AG09309 (cell line): ENCODE measurements at regions not wholly inside any gene's neighbourhood (a gene's known extent, or its start where the extent isn't known, plus 50 kb on each side); places are given as distances from the start of the nearest gene placed in this dataset.
A peak's percentile ranks its signal among the peaks of the same experiment; 100 is the strongest.

Source experiments
- DNase-seq: peaks from one replicate; pipeline ENCODE4 v3.0.0-alpha.2; 2010; ENCODE audit warnings: low read depth
- H3K4me3 ChIP-seq: 2 replicates; pipeline ENCODE4 v1.5.1; 2011; ENCODE audit warnings: mild to moderate bottlenecking, low read depth, low read length, moderate library complexity; ENCODE audit not compliant: control insufficient read depth
- CTCF ChIP-seq: IDR thresholded peaks from 2 replicates; pipeline ENCODE4 v1.5.1; 2011; ENCODE audit warnings: mild to moderate bottlenecking, low read depth, low read length, inconsistent platforms; ENCODE audit not compliant: insufficient read depth, control insufficient read depth; ENCODE audit errors: missing control alignments

GRCh38 chr1:19591482-19592091 lies 52.5 kb upstream of the NBL1 start:
- no peak overlapping the region for H3K4me3 ChIP-seq
- no peak for TF ChIP-seq CTCF
- DNase-seq: no peak

GRCh38 chr1:19585507-19585906 lies 58.6 kb upstream of the NBL1 start:
- DNase-seq: no peak
- TF ChIP-seq CTCF: no peak

GRCh38 chr1:19582318-19582717 lies 61.8 kb upstream of the NBL1 start:
- peak; percentile 46 for TF ChIP-seq CTCF
- DNase-seq: no peak
- H3K4me3 ChIP-seq: no peak overlapping the region

More at GRCh38 chr1:19585507-19585906, 58.6 kb upstream of the NBL1 start:
- no peak overlapping the region for H3K4me3 ChIP-seq

GRCh38 chr1:19581381-19581780 lies 62.7 kb upstream of the NBL1 start:
- H3K4me3 ChIP-seq: no peak overlapping the region
- TF ChIP-seq CTCF: no peak
- DNase-seq: no peak

GRCh38 chr1:19577561-19577960 lies 66.5 kb upstream of the NBL1 start:
- DNase-seq: no peak
- H3K4me3 ChIP-seq: no peak overlapping the region
- no peak for TF ChIP-seq CTCF

GRCh38 chr1:19577036-19577435 lies 67.1 kb upstream of the NBL1 start:
- H3K4me3 ChIP-seq: no peak overlapping the region
- TF ChIP-seq CTCF: no peak
- no peak for DNase-seq

- no peak overlapping the region for H3K4me3 ChIP-seq
- TF ChIP-seq CTCF: no peak
Observed at GRCh38 chr1:19569786-19570185, 74.3 kb upstream of the NBL1 start.

More at GRCh38 chr1:19569786-19570185, 74.3 kb upstream of the NBL1 start:
- DNase-seq: peak; percentile 7
